ENCODE measurements at regions not wholly inside any gene's neighbourhood (a gene's known extent, or its start where the extent isn't known, plus 50 kb on each side); places are given as distances from the start of the nearest gene placed in this dataset.

DNA sequence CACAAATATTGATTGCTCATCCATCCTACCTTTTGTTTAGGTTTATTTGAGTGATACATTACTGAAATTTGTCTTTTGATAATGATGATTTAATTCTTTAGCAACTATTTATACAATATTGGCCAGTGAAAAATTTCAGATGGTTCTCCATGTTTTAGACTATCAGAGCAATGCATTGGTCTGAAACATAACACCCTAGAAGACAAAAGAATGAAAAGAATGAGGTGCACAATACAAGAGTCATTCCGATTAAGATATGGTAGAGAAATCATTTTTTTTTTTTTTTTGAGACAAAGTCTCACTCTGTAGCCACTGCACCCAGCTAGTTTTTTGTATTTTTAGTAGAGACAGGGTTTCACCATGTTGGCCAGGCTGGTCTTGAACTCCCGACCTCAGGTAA lies 197.4 kb upstream of the FAM98A start:
- Mint-ChIP-seq H3K4me3 (ENCODE audit: unreplicated experiment) (no peak overlapping the region), H3K27me3 (ENCODE audit: low read depth) (peaks cover 5% of the 10 kb centered on the region)

DNA sequence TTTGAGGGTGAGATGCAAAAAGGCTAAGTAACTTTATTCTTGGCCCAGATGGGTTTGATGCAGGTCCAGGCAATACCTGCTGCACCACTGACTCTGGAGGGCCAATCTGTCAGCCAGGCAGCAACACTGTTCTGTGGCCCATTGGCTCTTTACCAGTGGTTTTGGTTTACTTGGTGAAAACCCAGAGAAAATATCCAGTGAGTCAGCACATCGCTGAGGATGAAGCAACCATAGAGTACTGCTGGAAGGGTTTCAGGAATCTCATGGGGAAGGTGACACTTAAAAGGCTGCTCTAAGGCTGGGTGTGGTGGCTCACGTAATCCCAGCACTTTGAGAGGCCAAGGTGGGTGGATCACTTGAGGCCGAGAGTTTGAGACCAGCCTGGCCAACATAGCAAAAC lies 192.5 kb upstream of the FAM98A start:
- Mint-ChIP-seq H3K4me1 (ENCODE audit: low read depth) (no peaks in the 10 kb centered on the region), H3K27me3 (ENCODE audit: low read depth) (peaks cover 2% of the 10 kb centered on the region), H3K4me3 (ENCODE audit: unreplicated experiment) (no peak overlapping the region), H3K36me3 (ENCODE audit: low read depth) (no peaks in the 10 kb centered on the region), H3K9me3 (ENCODE audit: low read depth) (no peaks in the 10 kb centered on the region), H3K27ac (ENCODE audit: unreplicated experiment) (no peak overlapping the region)
- TF ChIP-seq CTCF (IDR thresholded peaks at IDR 0.05) = no peak
- no peak for DNase-seq (ENCODE audit: low spot score)

More for the DNA sequence above, 197.4 kb upstream of the FAM98A start:
- DNase-seq (ENCODE audit: low spot score) = no peak
- peaks cover 1% of the 10 kb centered on the region for H3K36me3 Mint-ChIP-seq (ENCODE audit: low read depth)
- no peak overlapping the region for H3K27ac Mint-ChIP-seq (ENCODE audit: unreplicated experiment)
- no peaks in the 10 kb centered on the region for H3K4me1 Mint-ChIP-seq (ENCODE audit: low read depth)
- H3K9me3 Mint-ChIP-seq (ENCODE audit: low read depth) = peaks cover 9% of the 10 kb centered on the region
- TF ChIP-seq CTCF (IDR thresholded peaks at IDR 0.05) = no peak

GRCh38 chr2:33788044-33788443 lies 188.9 kb upstream of the FAM98A start:
- no peak for TF ChIP-seq CTCF (IDR thresholded peaks at IDR 0.05)
- DNase-seq (ENCODE audit: low spot score) = no peak
- Mint-ChIP-seq H3K36me3 (ENCODE audit: low read depth) (no peaks in the 10 kb centered on the region), H3K4me1 (ENCODE audit: low read depth) (no peaks in the 10 kb centered on the region), H3K4me3 (ENCODE audit: unreplicated experiment) (no peak overlapping the region), H3K9me3 (ENCODE audit: low read depth) (no peaks in the 10 kb centered on the region), H3K27me3 (ENCODE audit: low read depth) (peaks cover 8% of the 10 kb centered on the region), H3K27ac (ENCODE audit: unreplicated experiment) (no peak overlapping the region)

DNA sequence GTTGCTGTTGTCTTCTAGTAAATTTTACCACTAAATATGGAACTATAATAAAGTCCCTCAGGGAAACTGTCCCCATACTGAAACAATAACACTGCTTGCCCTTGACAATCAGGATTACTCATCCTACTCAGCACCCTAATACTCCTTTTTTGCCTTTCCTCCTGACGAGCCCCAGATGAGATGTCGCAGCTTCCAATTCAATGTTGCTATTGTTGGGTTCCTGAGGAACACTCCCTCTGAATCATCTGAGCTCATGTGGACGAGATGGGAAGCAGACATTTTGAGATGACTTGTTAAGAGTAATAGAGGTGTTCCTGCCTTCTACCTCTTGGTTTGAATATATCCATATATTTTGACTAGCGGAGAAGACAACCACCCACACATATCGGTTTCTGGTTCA lies 187.8 kb upstream of the FAM98A start:
- DNase-seq (ENCODE audit: low spot score) = no peak
- Mint-ChIP-seq H3K27me3 (ENCODE audit: low read depth) (peaks cover 6% of the 10 kb centered on the region), H3K27ac (ENCODE audit: unreplicated experiment) (no peak overlapping the region), H3K4me3 (ENCODE audit: unreplicated experiment) (no peak overlapping the region), H3K4me1 (ENCODE audit: low read depth) (no peaks in the 10 kb centered on the region), H3K9me3 (ENCODE audit: low read depth) (no peaks in the 10 kb centered on the region), H3K36me3 (ENCODE audit: low read depth) (no peaks in the 10 kb centered on the region)
- no peak for TF ChIP-seq CTCF (IDR thresholded peaks at IDR 0.05)

- no peak overlapping the region for H3K4me3 Mint-ChIP-seq (ENCODE audit: unreplicated experiment)
- peaks cover 6% of the 10 kb centered on the region for H3K27me3 Mint-ChIP-seq (ENCODE audit: low read depth)
- no peaks in the 10 kb centered on the region for H3K36me3 Mint-ChIP-seq (ENCODE audit: low read depth)
- TF ChIP-seq CTCF (IDR thresholded peaks at IDR 0.05) = no peak
- H3K9me3 Mint-ChIP-seq (ENCODE audit: low read depth) = no peaks in the 10 kb centered on the region
- H3K27ac Mint-ChIP-seq (ENCODE audit: unreplicated experiment) = no peak overlapping the region
- no peaks in the 10 kb centered on the region for H3K4me1 Mint-ChIP-seq (ENCODE audit: low read depth)
- DNase-seq (ENCODE audit: low spot score) = no peak
Measured at GRCh38 chr2:33785201-33786106, 186.4 kb upstream of the FAM98A start.
